Uterus (tissue), 2 donors: ENCODE measurements at regions not wholly inside any gene's neighbourhood (a gene's known extent, or its start where the extent isn't known, plus 50 kb on each side); places are given as distances from the start of the nearest gene placed in this dataset.

Experiments used
- CTCF ChIP-seq, 4 experiments: fragments of 200-600 bp in 2 of 4; fragments of 450-650 bp in 2 of 4; sonication (generic) in 2 of 4; IDR thresholded peaks; one replicate each; pipeline ENCODE4 v1.5.1; 2016 to 2019; ENCODE audit warnings: antibody characterized with exemption in 4 of 4, mild to moderate bottlenecking in 2 of 4, moderate library complexity in 1 of 4
- POLR2A ChIP-seq, 2 donors: fragments of 450-650 bp; IDR thresholded peaks; one replicate each; pipeline ENCODE4 v1.6.1; 2016; ENCODE audit warnings: antibody characterized with exemption in 2 of 2, mild to moderate bottlenecking in 1 of 2, moderate library complexity in 1 of 2

GRCh38 chr4:79047316-79047715 is 108.1 kb upstream of the PAQR3 start:
- TF ChIP-seq CTCF (IDR thresholded peaks at IDR 0.05) (no peak), POLR2A (IDR thresholded peaks at IDR 0.05) (no peak)
